OCI-LY1 (cell line): ENCODE measurements at regions not wholly inside any gene's neighbourhood (a gene's known extent, or its start where the extent isn't known, plus 50 kb on each side); places are given as distances from the start of the nearest gene placed in this dataset.

ENCODE experiments used
- EZH2 ChIP-seq: fragments of 200-600 bp; sonication (generic), shearing (Covaris generic); IDR thresholded peaks from 2 replicates; pipeline ENCODE4 v1.8.0; 2017; ENCODE audit warnings: borderline replicate concordance, mixed run types, mild to moderate bottlenecking, antibody characterized with exemption, low read length, moderate library complexity, mixed read lengths
- TF ChIP-seq, protein P1 (sequence below): fragments of 200-600 bp; sonication (generic), shearing (Covaris generic); IDR thresholded peaks from 2 replicates; pipeline ENCODE4 v1.5.1; 2017; ENCODE audit warnings: mild to moderate bottlenecking, antibody characterized with exemption, low read length, moderate library complexity, mixed read lengths

GRCh38 chr4:163816494-163816893, 322.0 kb downstream of the TMA16 start:
- TF ChIP-seq, protein P1, sequence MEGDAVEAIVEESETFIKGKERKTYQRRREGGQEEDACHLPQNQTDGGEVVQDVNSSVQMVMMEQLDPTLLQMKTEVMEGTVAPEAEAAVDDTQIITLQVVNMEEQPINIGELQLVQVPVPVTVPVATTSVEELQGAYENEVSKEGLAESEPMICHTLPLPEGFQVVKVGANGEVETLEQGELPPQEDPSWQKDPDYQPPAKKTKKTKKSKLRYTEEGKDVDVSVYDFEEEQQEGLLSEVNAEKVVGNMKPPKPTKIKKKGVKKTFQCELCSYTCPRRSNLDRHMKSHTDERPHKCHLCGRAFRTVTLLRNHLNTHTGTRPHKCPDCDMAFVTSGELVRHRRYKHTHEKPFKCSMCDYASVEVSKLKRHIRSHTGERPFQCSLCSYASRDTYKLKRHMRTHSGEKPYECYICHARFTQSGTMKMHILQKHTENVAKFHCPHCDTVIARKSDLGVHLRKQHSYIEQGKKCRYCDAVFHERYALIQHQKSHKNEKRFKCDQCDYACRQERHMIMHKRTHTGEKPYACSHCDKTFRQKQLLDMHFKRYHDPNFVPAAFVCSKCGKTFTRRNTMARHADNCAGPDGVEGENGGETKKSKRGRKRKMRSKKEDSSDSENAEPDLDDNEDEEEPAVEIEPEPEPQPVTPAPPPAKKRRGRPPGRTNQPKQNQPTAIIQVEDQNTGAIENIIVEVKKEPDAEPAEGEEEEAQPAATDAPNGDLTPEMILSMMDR: no peak; the same call in 1 of the 2 replicates
- TF ChIP-seq EZH2: no peak
